PC-3 (cell line): ENCODE measurements at regions not wholly inside any gene's neighbourhood (a gene's known extent, or its start where the extent isn't known, plus 50 kb on each side); places are given as distances from the start of the nearest gene placed in this dataset.

Source experiments
- EZH2 ChIP-seq: fragments of 300-600 bp; sonication (generic); IDR thresholded peaks from one replicate; pipeline ENCODE4 v1.6.1; 2017; ENCODE audit warnings: antibody characterized with exemption, mild to moderate bottlenecking, low read length; ENCODE audit not compliant: unreplicated experiment
- TF ChIP-seq, protein P1 (sequence below): fragments of 300-600 bp; sonication (generic); conservative IDR thresholded peaks from 2 replicates; pipeline ENCODE4 v1.5.1; 2017; ENCODE audit warnings: antibody characterized with exemption, low read depth, mild to moderate bottlenecking, low read length

DNA sequence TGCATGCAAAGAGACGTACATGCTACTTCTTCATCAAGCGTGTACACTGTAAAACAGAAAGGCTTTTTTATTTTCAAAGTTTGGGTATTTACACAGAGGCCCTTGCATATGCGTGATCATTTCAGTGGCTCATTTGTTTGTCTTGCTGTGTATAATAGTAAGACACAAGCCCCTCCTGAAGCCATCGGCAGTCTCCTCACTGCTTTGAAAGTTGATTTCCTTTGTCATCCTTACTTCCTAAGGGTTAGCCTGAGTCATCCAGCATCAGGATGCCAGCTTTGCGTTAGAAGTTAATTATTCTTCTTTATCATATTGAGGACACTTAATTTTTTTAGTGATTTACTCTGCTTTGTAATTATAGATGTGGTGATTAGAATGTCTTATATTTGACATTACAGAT lies 72.5 kb upstream of the CTBP2 start:
- TF ChIP-seq, protein P1, sequence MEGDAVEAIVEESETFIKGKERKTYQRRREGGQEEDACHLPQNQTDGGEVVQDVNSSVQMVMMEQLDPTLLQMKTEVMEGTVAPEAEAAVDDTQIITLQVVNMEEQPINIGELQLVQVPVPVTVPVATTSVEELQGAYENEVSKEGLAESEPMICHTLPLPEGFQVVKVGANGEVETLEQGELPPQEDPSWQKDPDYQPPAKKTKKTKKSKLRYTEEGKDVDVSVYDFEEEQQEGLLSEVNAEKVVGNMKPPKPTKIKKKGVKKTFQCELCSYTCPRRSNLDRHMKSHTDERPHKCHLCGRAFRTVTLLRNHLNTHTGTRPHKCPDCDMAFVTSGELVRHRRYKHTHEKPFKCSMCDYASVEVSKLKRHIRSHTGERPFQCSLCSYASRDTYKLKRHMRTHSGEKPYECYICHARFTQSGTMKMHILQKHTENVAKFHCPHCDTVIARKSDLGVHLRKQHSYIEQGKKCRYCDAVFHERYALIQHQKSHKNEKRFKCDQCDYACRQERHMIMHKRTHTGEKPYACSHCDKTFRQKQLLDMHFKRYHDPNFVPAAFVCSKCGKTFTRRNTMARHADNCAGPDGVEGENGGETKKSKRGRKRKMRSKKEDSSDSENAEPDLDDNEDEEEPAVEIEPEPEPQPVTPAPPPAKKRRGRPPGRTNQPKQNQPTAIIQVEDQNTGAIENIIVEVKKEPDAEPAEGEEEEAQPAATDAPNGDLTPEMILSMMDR = no peak
- TF ChIP-seq EZH2 = no peak
